Peyer's patch (tissue), 4 donors: ENCODE measurements at regions not wholly inside any gene's neighbourhood (a gene's known extent, or its start where the extent isn't known, plus 50 kb on each side); places are given as distances from the start of the nearest gene placed in this dataset.

Experiments
- DNase-seq, 3 donors: peaks; one replicate each; pipeline ENCODE4 v3.0.0-alpha.2; 2017 to 2019
- H3K27ac ChIP-seq, 4 donors: fragments of 200-600 bp; sonication (generic); one replicate each; pipeline ENCODE4 v1.5.1; 2016 to 2019
- H3K27me3 ChIP-seq, 2 donors: fragments of 200-600 bp; sonication (generic); one replicate each; pipeline ENCODE4 v1.5.1; 2019
- H3K36me3 ChIP-seq, 3 donors: fragments of 200-600 bp; sonication (generic); one replicate each; pipeline ENCODE4 v1.5.1; 2016 to 2019
- H3K4me1 ChIP-seq, 4 donors: fragments of 200-600 bp; sonication (generic); one replicate each; pipeline ENCODE4 v1.5.1; 2016 to 2019
- H3K4me3 ChIP-seq, 4 donors: fragments of 200-600 bp; sonication (generic); 1 replicate in 3 of 4; 2 replicates in 1 of 4; pipeline ENCODE4 v1.5.1; 2016 to 2019; ENCODE audit warnings: mild to moderate bottlenecking in 1 of 4
- H3K9me3 ChIP-seq, 4 donors: fragments of 200-600 bp; sonication (generic); one replicate each; pipeline ENCODE4 v1.5.1; 2016 to 2019; ENCODE audit warnings: mild to moderate bottlenecking in 1 of 4
- CTCF ChIP-seq, 6 experiments: fragments of 450-650 bp in 4 of 6; fragments of 200-600 bp in 2 of 6; sonication (generic) in 1 of 6; IDR thresholded peaks; one replicate each; pipeline ENCODE4 v1.5.1; 2017 to 2019; ENCODE audit warnings: antibody characterized with exemption in 6 of 6, mild to moderate bottlenecking in 3 of 6, moderate library complexity in 1 of 6
- POLR2A ChIP-seq, 2 donors: fragments of 450-650 bp; IDR thresholded peaks; one replicate each; pipeline ENCODE4 v1.5.1; 2017; ENCODE audit warnings: antibody characterized with exemption in 2 of 2, mild to moderate bottlenecking in 2 of 2, moderate library complexity in 2 of 2

GRCh38 chr4:92111493-92111892, 192.3 kb upstream of the GRID2 start:
- Histone ChIP-seq H3K4me1 (no peaks in the 10 kb centered on the region), H3K9me3 (no peaks in the 10 kb centered on the region), H3K27ac (no peak overlapping the region), H3K27me3 (no peaks in the 10 kb centered on the region), H3K4me3 (no peak overlapping the region), H3K36me3 (no peaks in the 10 kb centered on the region)
- TF ChIP-seq CTCF (IDR thresholded peaks at IDR 0.05) = no peak
- TF ChIP-seq POLR2A (IDR thresholded peaks at IDR 0.05) = no peak
- no peak for DNase-seq

- H3K36me3 ChIP-seq = no peaks in the 10 kb centered on the region
- no peaks in the 10 kb centered on the region for H3K9me3 ChIP-seq
- no peaks in the 10 kb centered on the region for H3K4me1 ChIP-seq
- H3K27me3 ChIP-seq = no peaks in the 10 kb centered on the region
- no peak for TF ChIP-seq CTCF (IDR thresholded peaks at IDR 0.05)
- TF ChIP-seq POLR2A (IDR thresholded peaks at IDR 0.05) = no peak
- H3K4me3 ChIP-seq = no peak overlapping the region
- no peak for DNase-seq
- no peak overlapping the region for H3K27ac ChIP-seq
Observed at GRCh38 chr4:92112805-92113204, 191.0 kb upstream of the GRID2 start.

- DNase-seq = no peak
- Histone ChIP-seq H3K4me1 (no peaks in the 10 kb centered on the region), H3K36me3 (no peaks in the 10 kb centered on the region), H3K4me3 (no peak overlapping the region), H3K9me3 (no peaks in the 10 kb centered on the region), H3K27me3 (no peaks in the 10 kb centered on the region), H3K27ac (no peak overlapping the region)
- no peak for TF ChIP-seq CTCF (IDR thresholded peaks at IDR 0.05)
- TF ChIP-seq POLR2A (IDR thresholded peaks at IDR 0.05) = no peak
Observed at GRCh38 chr4:92120810-92121498, 182.8 kb upstream of the GRID2 start.

- Histone ChIP-seq H3K4me3 (no peak overlapping the region), H3K27ac (no peak overlapping the region), H3K27me3 (no peaks in the 10 kb centered on the region), H3K9me3 (no peaks in the 10 kb centered on the region), H3K36me3 (no peaks in the 10 kb centered on the region), H3K4me1 (no peaks in the 10 kb centered on the region)
- TF ChIP-seq POLR2A (IDR thresholded peaks at IDR 0.05) (no peak), CTCF (IDR thresholded peaks at IDR 0.05) (no peak)
- no peak for DNase-seq
Observed at GRCh38 chr4:92122911-92123310, 180.9 kb upstream of the GRID2 start.

GRCh38 chr4:92128676-92129075, 175.1 kb upstream of the GRID2 start:
- no peaks in the 10 kb centered on the region for H3K36me3 ChIP-seq
- H3K4me3 ChIP-seq = no peak overlapping the region
- no peak overlapping the region for H3K27ac ChIP-seq
- H3K4me1 ChIP-seq = no peaks in the 10 kb centered on the region
- DNase-seq = no peak
- peaks cover 0 to 5% (median 0%) of the 10 kb centered on the region in 4 donors for H3K9me3 ChIP-seq
- no peaks in the 10 kb centered on the region for H3K27me3 ChIP-seq
- TF ChIP-seq POLR2A (IDR thresholded peaks at IDR 0.05) (no peak), CTCF (IDR thresholded peaks at IDR 0.05) (no peak)
